AG09319 (cell line): ENCODE measurements at regions not wholly inside any gene's neighbourhood (a gene's known extent, or its start where the extent isn't known, plus 50 kb on each side); places are given as distances from the start of the nearest gene placed in this dataset.

Experiments
- DNase-seq: peaks from one replicate; pipeline ENCODE4 v3.0.0-alpha.2; 2010; ENCODE audit warnings: low read depth; ENCODE audit errors: extremely low read depth
- CTCF ChIP-seq: IDR thresholded peaks from 2 replicates; pipeline ENCODE4 v1.5.1; 2011; ENCODE audit warnings: low read depth, mild to moderate bottlenecking, inconsistent platforms, low read length, moderate library complexity

- no peak for TF ChIP-seq CTCF
- no peak for DNase-seq
Observed at GRCh38 chr3:82783194-82783593, 1021.7 kb upstream of the GBE1 start.

- DNase-seq = no peak
- TF ChIP-seq CTCF = no peak
Observed at GRCh38 chr3:82773207-82773606, 1011.8 kb upstream of the GBE1 start.

GRCh38 chr3:82764521-82764920 lies 1003.1 kb upstream of the GBE1 start:
- DNase-seq = no peak
- no peak for TF ChIP-seq CTCF

GRCh38 chr3:82761858-82762257 lies 1000.4 kb upstream of the GBE1 start:
- no peak for DNase-seq
- no peak for TF ChIP-seq CTCF

- no peak for DNase-seq
Observed at GRCh38 chr3:82745544-82745943, 984.1 kb upstream of the GBE1 start.

GRCh38 chr3:82743196-82743595 lies 981.8 kb upstream of the GBE1 start:
- no peak for TF ChIP-seq CTCF
- DNase-seq = no peak

More at GRCh38 chr3:82745544-82745943, 984.1 kb upstream of the GBE1 start:
- TF ChIP-seq CTCF = no peak

- TF ChIP-seq CTCF = no peak
Observed at GRCh38 chr3:82741346-82741745, 979.9 kb upstream of the GBE1 start.

GRCh38 chr3:82739390-82739789 lies 977.9 kb upstream of the GBE1 start:
- DNase-seq = no peak
- no peak for TF ChIP-seq CTCF

More at GRCh38 chr3:82741346-82741745, 979.9 kb upstream of the GBE1 start:
- no peak for DNase-seq
